Midbrain (tissue), 1 donor: ENCODE measurements at regions not wholly inside any gene's neighbourhood (a gene's known extent, or its start where the extent isn't known, plus 50 kb on each side); places are given as distances from the start of the nearest gene placed in this dataset.
A peak's percentile ranks its signal among the peaks of the same experiment; 100 is the strongest.
"Not testable (repeated sequence)": the region's sequence is repeated elsewhere in the genome, so short reads cannot be mapped to it uniquely, and the experiment has no call there.

Experiments
- DNase-seq: peaks from one replicate; lab custom pipeline; 2025; lab: John Stamatoyannopoulos, UW

DNA sequence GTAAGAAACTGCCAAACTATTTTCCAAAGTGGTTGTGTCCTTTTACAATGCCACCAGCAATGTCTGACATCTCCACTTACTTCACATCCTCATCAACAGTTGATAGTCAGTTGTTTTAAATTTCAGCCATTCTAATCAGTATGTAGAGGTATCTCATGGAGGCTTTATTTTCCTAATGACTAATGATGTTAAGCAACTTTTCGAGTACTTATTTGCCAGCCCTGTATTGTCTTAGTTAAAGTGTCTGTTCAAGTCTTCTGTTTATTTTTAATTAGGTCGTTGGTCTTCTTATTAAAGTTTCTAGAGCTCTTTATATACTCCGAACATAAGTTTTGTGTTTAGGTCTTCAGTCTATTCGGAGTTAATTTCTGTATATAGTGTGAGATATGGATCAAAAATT lies 54.9 kb upstream of the NBPF12 start:
- not testable (repeated sequence) for DNase-seq

DNA sequence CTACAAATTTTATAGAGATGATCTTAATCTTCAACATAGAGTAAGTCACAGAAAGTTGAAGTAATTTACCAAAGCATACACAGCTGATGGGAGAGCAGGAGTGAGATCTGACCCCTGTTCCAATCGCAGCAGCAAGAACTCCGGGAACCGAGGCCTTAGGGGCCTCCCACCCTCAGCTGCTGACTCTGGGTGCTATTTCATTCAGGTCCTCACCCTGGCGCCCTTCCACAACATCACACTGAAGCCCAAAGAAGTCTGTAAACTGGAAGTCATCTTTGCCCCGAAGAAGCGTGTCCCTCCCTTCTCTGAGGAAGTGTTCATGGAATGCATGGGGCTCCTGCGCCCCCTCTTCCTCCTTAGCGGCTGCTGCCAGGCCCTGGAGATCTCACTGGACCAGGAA lies 57.0 kb upstream of the NBPF12 start:
- DNase-seq = not testable (repeated sequence)

DNA sequence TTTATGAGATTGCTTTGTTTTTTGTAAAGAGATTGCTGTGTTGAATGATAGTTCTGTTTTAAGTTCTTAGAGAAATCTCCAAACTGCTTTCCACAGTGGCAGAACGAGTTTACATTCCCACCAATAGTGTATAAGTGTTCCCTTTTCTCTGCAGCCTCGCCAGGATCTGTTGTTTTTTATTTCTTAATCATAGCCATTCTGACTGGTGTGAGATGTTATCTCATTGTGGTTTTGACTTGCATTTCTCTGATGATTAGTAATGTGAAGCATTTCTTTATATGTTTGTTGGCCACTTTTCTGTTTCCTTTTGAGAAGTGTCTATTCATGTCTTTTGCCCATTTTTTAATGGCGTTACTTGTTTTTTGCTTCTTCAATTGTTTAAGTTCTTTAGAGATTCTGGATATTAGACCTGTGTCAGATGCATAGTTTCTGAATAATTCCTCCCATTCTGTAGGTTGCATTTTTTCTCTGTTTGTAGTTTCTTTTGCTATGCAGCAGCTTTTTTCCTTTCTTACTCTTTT lies 74.3 kb upstream of the NBPF12 start:
- not testable (repeated sequence) for DNase-seq

DNA sequence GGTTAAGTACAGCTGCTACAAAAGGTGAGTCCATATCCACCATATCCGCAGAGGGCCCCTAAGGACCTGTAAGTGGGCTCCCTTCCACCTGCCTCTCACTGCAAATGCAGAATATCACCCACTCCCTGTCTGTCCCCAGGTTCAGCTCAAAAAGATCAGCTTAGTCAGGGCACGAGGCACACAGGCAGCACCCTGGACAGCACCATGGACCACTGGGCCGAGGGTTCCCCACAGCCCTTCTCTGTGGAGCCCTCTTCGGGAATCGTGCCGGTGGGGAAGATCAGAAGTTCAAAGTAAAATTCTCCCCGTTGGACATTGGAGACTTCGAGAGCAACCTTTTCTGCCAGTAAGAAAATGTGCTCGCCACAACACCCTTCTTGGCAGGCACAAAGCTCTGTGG lies 85.0 kb upstream of the NBPF12 start:
- DNase-seq = not testable (repeated sequence)

DNA sequence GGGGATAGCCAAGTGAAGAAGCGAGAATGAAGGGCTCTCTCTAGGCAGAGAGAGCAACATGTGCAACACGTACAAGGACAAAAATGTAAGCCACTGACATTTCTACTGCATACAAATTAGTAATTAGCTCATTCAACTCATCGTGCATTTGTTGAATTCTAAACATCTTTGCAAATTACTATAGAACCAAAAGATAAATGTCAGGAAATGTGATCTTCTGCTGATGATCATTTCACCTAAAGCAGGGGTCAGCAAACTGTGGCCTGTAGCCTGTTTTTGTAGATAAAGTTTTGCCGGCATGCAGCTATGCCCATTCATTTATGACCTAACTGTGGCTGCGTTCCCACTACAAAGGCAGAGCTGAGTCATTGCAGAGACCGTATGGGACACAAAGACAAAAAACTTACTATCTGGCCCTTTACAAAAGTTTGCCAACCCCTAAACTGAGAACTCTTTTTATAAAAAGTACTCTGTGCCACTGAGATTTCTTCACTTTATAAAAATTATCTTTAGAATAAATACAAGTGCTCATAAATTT lies 87.7 kb upstream of the NBPF12 start:
- DNase-seq = not testable (repeated sequence)

DNA sequence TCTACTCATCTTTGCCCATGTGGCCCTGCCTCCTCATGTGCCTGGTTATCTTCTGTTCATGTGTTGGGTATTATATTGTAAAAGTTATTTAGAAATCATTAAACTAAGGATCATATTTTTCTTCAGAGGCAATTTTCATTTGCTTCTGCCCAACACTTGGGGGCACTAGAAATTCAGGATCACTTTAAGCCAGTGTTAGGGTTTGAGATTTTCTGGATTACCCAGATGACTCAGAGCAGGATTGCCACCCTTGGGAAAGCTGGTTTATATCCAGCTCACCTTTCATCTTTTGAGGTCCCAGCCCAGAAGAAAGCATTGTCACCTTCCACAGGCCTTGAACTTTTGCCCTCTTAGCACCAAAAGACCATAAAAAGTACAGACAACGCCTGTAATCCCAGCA lies 99.4 kb upstream of the NBPF12 start:
- DNase-seq = not testable (repeated sequence)

DNA sequence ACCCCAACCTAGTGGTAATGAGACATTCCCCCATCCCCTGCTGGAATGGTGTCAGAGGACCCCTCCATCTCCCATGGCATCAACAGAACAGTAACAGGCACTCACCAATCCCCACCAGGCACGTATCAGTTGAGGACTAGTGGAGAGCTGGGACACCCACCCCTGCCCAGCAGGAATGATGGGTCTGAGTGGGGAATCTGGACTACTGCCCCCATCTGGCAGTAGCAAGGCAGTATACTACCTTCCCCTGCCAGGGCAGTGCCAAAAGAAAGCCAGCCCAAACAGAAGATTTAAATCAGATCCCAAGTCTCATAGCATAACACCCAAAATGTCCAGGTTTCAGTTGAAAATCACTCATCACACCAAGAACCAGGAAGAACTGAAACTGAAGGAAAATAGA lies 111.2 kb upstream of the NBPF12 start:
- not testable (repeated sequence) for DNase-seq

DNA sequence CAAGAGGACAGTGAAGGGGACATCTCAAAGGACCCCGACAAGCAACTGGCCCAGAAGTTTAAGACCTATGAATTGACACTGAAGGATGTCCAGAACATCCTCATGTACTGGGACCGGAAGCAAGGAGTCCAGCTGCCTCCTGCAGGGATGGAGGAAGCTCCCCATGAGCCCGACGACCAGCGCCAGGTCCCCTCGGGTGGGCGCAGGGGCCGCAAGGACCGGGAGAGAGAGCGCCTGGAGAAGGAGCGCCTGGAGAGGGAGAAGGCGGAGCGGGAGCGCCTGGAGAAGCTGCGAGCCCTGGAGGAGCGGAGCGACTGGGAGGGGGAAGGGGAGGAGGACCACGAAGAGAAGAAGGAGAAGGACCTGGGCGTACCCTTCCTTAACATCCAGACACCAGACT lies 143.9 kb upstream of the NBPF12 start:
- DNase-seq = not testable (repeated sequence)

DNA sequence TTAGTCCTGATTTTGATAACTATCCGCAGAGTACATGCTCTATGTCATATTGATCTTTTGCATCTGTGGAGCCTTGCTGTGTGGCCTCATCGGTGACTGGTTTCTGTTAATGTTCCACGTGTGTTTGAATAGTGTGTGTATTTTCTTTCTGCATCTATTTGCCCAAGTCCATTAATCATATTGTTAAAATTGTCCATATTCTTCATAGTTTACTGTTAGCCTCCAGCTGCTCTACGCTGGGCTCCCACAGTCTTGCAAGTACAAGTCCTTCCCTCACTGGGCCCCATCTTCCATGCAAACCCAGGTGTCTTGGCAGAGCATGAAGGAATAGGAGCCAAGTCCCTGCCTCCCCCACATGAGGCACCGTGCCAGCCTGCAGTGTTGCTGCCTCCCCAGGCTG lies 145.4 kb upstream of the NBPF12 start:
- DNase-seq = peak; percentile 0

DNA sequence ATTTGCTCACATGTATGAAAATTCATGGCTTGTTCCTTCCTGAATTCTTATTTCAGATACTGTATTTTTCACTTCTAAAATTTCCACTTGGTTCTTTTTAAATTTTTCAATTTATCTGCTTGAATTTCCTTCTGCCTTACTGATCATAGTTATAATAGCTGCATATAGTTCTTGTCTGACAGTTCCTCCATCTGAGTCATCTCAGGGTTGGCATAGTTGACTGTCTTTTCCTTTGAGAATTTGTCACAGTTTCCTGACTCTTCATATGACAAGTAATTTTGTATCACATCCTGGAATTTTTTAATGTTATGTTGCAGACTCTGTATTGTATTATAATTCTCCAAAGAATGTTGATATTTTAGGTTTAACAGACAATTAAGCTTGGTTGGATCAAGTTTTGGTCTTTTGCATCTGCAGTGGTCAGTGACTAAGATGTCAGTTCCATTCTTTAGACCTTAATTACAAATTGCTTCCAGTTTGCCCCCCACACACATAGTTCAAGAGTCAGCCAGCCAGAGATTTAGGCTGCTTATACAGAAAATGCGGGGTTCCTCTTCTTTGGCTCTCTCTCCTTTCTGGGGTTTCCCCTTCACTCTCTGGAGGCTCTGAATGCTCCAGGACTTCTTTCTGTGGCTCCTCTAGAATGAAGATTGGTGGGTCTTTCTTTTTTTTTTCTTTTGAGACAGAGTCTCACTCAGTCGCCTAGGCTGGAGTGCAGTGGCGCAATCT lies 153.7 kb upstream of the NBPF12 start:
- not testable (repeated sequence) for DNase-seq

DNA sequence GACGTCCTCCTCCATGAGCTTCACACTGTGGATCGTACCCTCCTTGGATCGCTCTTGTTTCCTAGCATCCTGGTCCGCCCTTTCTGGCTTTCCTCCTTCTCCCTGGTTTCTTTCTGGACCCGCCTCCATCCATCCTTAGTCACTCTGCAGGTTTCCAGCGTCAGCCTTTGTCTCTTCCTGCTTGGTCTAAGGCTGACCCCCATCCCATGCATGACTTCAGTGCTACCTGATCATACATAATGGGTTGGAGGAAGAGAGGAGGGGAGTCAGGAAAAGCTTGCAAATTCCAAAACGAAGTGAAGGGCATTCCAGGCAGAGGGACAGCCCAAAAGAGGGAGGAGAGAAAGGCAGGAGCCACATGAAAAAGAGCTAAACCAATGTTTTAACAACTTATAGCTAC lies 156.9 kb upstream of the NBPF12 start:
- DNase-seq = not testable (repeated sequence)

DNA sequence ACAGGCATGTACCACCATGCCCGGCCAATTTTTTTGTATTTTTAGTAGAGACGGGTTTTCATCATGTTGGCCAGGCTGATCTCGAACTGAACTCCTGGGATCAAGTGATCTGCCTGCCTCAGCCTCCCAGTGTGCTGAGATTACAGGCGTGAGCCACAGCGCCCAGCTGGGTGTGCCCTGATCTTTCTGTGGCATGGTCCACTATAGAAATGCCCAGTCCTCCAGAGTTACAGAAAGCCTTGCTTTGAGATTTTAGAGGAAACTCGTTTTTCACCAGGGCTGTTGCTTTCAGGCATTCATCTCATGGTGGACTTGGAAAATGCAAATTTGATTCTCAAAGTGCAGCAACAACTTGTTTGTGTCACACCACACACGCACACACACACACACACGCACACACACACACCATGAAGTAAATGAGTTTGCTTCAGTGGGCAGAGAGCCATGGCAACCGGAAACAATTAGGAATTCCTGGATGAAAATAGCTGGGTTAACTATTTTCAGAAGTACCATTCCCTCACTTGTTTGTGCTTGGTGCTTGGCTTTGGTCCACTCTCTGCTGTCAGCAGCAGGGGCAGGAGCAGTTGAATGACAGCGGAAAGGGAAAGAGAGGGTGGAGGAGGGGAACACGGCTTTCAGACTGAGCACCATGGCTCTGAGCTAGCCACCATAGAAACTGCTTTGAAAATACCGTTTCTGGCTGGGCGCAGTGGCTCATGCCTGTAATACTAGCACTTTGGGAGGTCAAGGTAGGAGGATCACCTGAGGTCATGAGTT lies 160.1 kb upstream of the NBPF12 start:
- peak; percentile 45 for DNase-seq

DNA sequence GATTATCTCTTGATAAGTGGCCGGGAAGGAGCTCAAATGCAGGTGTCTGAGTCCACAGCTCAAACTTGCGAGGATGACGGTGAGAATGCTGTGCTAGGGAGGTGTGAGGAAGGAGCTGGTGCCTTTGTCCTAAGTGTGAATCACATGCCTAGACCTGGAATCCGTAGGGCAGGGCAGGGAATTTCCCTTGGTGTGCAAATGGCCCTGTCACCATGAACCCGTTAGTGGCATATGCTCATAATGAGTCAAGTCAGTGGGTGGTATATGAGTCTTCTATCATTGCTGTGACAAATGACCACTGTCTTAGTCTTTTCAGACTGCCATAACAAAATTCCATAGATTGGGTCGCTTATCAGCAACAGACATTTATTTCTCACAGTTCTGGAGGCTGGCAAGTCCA lies 163.1 kb upstream of the NBPF12 start:
- DNase-seq = not testable (repeated sequence)

DNA sequence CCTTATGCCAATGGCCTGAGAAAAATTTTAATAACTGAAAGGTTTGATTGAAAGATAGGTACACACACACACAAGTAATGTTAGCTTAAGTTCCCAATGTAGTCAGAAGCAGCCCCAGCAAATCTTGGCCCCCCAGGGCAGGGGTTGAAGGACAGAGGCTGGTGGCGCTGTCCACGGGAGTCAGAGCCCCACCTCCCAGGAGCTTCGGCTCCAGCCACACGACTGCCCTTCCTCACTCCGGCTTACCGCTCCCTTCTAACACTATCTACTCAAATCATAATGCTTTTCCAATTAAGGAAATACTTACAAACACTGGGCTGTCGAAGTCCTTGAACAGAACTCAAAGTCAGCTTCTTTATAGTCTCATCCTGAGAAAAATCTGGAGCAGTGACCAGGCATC lies 163.9 kb upstream of the NBPF12 start:
- not testable (repeated sequence) for DNase-seq

DNA sequence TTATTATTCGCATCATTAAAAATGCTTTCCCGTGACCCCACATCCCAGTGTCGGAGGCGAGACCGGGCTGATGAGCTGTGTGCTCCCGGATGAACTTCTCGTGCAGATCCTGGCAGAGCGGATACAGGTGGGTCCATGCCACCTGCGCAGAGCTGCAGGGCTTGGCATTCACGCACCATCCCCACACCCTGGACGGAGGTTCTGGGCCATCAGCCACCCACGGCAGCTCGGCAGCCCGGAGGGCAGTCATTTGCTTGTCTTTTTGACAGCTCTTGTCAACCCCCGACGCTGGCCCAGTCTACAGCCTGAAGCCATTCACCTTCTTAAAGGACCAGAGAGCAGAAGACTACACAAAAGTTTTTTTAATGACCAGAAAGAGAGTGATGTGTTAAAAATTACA lies 166.7 kb upstream of the NBPF12 start:
- not testable (repeated sequence) for DNase-seq

DNA sequence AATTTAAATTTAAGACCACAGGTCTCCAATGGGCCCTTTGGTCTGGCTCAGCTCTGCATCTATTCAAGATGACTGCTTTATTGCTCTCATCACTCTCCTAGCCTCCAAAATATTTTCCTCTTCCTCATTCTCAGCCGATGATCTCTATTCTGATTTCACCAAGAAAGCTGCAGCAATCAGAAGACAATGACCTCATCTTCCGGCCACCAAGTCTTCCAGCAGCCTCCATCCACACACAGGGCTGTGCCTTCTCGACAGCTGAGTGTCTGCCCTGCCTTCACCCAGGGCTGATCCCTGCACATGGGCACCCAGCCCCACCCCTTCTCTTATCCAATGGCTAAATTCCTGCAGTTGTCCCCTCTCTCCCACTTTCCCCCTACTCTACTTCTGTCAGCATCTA lies 167.1 kb upstream of the NBPF12 start:
- not testable (repeated sequence) for DNase-seq

DNA sequence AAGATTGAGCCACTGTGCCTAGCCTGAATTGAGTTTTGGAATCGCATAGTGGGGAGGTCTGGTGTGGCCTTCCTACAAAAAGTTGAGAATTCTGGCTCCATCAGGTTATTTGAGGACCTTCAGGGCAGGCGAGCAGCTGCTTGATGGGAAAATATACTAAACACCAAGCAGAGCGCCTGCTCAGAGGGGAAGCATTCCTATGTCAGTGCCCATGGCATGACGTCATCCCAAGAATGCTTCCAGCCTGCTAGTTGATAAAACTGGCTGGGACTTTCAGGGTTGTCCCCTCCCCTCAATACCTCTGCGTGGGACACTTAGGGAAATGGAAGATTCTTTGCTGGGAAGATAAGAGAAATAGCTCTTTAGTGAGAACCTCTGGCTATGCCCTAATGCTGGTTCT lies 174.9 kb upstream of the NBPF12 start:
- DNase-seq = not testable (repeated sequence)

DNA sequence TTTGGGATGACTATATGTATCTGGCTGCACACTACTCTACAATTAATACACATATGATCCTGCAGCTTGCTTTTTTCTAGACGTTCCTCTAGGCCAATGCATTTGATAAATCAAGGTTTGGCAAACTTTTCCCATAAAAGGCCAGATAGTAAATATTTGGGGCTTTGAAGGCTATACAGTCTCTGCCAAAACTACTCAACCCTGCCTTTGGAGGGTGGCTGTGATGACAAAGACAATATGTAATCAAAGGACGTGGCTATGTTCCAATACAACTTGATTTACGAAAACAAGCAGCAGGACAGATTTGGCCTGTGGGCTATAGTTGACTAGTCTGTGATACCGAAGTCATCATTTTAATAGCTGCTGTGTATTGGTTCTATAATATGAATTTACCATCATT lies 181.3 kb upstream of the NBPF12 start:
- DNase-seq = not testable (repeated sequence)

DNA sequence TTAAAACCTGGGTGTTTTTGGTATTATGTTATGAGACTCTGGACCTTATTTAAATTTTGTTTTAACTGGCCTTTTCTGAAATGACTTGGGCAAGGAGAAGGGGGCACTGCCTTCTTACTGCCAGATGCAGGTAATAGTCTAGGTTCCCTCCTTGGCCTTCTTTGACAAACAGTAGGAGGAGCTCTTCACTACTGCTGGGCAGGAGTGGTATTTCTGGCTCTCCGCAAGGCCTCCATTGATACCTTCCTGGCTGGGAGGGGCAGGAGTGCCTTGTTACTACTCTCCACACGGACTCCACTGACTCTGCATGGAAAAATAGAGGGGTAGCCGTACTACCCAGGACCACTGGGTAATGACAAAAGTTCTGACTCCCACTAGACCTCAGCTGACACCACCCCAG lies 189.4 kb upstream of the NBPF12 start:
- not testable (repeated sequence) for DNase-seq

DNA sequence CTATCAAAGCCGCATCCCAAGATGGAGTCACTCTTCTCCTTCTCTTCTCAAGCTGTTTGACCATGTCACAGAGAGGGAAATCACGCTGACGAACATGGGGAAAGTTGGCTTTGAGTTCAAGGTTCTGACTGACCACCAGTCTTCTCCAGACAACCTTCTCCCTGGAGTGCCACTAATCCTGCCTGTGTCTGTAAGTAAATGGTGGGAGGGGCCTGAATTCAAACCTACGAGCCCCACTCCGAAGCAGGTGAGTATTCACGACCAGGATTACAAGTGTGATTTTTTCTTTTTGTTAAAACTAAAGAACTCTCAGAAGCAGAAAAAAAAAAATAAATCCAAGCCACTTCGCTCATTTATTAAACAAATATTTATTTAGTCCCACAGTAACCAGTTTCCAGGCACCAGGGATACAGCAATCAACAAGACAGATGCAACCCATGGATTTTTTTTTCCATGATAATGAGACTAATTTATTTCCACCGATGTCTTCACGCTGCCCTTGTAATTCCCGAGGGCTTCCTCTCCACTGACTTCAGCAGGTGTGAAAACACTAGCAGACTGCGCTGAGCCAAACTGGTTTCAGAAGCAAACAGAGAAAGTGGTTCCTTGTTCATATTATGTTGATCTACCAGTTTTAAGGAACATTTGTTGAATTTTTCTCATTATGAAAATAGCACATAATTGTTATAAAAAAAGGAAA lies 206.0 kb upstream of the NBPF12 start:
- not testable (repeated sequence) for DNase-seq

DNA sequence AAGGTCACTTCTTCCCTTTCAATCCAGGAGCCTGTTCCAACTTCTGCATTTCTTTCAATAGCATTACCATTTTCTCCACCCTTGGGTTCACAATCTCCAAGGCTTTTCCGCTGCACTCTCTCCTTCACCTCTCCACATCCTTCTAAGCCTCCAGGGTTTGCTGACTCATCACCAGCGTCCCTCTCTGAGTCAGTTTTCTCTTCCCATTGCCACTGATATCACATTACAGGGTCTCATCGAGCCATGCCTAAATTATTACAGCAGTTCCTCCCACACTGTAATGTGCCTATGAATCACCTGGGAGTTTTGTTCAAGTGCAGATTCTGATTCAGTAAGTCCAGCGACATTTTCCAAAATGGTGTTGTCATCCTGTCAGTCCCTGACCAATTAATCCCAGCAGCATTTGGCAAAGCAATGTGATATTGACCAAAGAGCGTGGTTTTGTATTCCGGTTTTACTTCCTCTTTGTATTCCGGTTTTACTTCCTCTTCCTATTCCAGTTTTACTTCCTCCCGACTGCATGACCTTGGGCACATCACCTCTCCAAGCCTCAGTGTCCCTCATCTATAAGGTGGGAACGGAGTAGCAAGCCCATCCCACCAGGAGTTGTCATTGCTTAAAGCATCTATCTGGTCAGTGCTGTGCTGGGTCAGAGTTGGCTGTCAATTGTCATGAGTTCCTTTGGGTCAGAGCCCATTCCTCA lies 208.3 kb upstream of the NBPF12 start:
- not testable (repeated sequence) for DNase-seq

DNA sequence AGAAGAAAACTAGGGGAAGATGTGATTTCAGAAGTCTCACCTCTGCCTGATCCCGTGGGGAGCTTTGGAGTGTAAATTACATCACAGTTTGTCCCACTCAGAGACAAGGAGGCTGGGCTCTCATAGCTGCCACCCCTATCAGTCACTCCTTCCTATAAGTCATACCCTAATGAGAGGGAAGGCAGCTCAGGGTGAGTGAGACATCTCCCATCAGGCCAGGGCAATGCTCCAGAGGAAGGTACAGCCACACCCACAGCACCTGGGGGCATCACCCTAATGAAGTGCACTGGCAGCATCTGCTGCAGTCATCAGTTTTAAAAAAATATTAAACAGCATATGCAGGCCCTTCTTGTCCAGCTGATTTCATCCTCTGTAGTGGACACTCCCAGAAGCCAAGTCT lies 223.1 kb upstream of the NBPF12 start:
- DNase-seq = not testable (repeated sequence)
